Brain microvascular endothelial cell (primary cell): ENCODE measurements at regions not wholly inside any gene's neighbourhood (a gene's known extent, or its start where the extent isn't known, plus 50 kb on each side); places are given as distances from the start of the nearest gene placed in this dataset.

Experiments used
- DNase-seq: peaks from one replicate; pipeline ENCODE4 v3.0.0-alpha.2; 2020
- H3K27ac ChIP-seq: fragments of 250-450 bp; sonication (Bioruptor Pico); 2 replicates; pipeline ENCODE4 v1.5.1; 2020; ENCODE audit warnings: mild to moderate bottlenecking, moderate library complexity
- H3K27me3 ChIP-seq: fragments of 250-450 bp; sonication (Bioruptor Pico); replicated peaks from 2 replicates; pipeline ENCODE4 v1.5.1; 2020; ENCODE audit warnings: mild to moderate bottlenecking
- H3K36me3 ChIP-seq: fragments of 250-450 bp; sonication (Bioruptor Pico); replicated peaks from 2 replicates; pipeline ENCODE4 v1.5.1; 2020; ENCODE audit warnings: mild to moderate bottlenecking
- H3K4me3 ChIP-seq: 2 replicates; pipeline ENCODE4 v1.5.1; 2011; ENCODE audit warnings: low read depth, mild to moderate bottlenecking, control low read depth, low read length, moderate library complexity
- in situ Hi-C: cut with HindIII; loops from 2 replicates; pipeline ENCODE4 v1.10.0; 2017; ENCODE audit warnings: low sequenced_read_pairs, low pct_ligation_motif_present
- TF ChIP-seq, protein P1 (sequence below): IDR thresholded peaks from 2 replicates; pipeline ENCODE4 v1.5.1; 2011; ENCODE audit warnings: low read depth, mild to moderate bottlenecking, moderate library complexity, low read length, control low read depth, inconsistent platforms; ENCODE audit errors: missing control alignments

DNA sequence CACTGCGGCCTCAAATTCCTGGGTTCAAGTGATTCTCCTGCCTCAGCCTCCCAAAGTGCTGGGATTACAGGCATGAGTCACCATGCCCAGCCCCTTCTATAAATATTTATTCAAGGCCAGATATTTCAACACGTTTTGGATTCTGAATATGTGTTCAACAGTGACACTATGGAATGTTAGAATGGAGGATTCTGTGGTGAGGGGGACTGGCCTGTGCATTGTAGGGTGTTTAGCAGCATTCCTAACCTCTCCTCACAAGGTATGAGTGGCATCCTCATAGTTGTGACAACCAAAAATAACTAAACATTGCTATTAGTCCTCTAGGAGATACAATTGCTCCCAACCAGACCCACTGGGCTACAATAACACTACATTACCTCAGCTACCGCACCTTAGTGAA is 104.0 kb upstream of the ATP10A start:
- in situ Hi-C loops: no loop called here
- TF ChIP-seq, protein P1, sequence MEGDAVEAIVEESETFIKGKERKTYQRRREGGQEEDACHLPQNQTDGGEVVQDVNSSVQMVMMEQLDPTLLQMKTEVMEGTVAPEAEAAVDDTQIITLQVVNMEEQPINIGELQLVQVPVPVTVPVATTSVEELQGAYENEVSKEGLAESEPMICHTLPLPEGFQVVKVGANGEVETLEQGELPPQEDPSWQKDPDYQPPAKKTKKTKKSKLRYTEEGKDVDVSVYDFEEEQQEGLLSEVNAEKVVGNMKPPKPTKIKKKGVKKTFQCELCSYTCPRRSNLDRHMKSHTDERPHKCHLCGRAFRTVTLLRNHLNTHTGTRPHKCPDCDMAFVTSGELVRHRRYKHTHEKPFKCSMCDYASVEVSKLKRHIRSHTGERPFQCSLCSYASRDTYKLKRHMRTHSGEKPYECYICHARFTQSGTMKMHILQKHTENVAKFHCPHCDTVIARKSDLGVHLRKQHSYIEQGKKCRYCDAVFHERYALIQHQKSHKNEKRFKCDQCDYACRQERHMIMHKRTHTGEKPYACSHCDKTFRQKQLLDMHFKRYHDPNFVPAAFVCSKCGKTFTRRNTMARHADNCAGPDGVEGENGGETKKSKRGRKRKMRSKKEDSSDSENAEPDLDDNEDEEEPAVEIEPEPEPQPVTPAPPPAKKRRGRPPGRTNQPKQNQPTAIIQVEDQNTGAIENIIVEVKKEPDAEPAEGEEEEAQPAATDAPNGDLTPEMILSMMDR: no peak

GRCh38 chr15:25965326-25965725 is 102.2 kb upstream of the ATP10A start:
- in situ Hi-C loops: no loop called here
- Histone ChIP-seq H3K4me3 (no peak overlapping the region), H3K27me3 (no peaks in the 10 kb centered on the region), H3K36me3 (no peaks in the 10 kb centered on the region), H3K27ac (no peak overlapping the region)
- DNase-seq: no peak
- TF ChIP-seq, protein P1: no peak

More for the DNA sequence above, 104.0 kb upstream of the ATP10A start:
- Histone ChIP-seq H3K36me3 (no peaks in the 10 kb centered on the region), H3K27me3 (no peaks in the 10 kb centered on the region), H3K4me3 (no peak overlapping the region), H3K27ac (no peak overlapping the region)
- DNase-seq: no peak

DNA sequence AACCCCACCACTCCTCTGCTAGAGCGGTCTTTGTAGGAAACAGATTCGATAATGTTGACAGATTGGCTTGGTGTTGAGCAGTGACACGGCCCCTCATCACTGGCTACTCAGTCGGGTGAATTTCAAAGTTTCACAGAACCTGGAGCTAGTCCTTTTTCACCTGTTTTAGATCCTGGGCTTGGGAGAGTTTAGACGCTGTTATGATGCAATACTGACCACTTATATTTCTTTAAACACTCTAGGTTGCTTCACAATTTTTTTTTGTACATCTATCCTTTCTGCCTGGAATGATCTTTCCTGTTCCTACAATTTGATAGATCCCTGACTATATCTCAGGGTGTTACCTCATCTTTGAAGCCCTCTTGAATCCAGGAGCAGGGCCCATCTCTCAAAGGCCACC is 97.1 kb upstream of the ATP10A start:
- Histone ChIP-seq H3K27ac (no peak overlapping the region), H3K36me3 (no peaks in the 10 kb centered on the region), H3K27me3 (no peaks in the 10 kb centered on the region), H3K4me3 (no peak overlapping the region)
- no peak for DNase-seq
- in situ Hi-C loops: no loop called here
- TF ChIP-seq, protein P1: no peak

- Histone ChIP-seq H3K27ac (no peak overlapping the region), H3K36me3 (no peaks in the 10 kb centered on the region), H3K27me3 (no peaks in the 10 kb centered on the region), H3K4me3 (no peak overlapping the region)
- no peak for DNase-seq
- in situ Hi-C loops: no loop called here
- TF ChIP-seq, protein P1: no peak
Observed at GRCh38 chr15:25959100-25959499, 96.0 kb upstream of the ATP10A start.

- no peak for DNase-seq
- H3K36me3 ChIP-seq: no peaks in the 10 kb centered on the region
- no peak overlapping the region for H3K27ac ChIP-seq
- no peaks in the 10 kb centered on the region for H3K27me3 ChIP-seq
- TF ChIP-seq, protein P1: no peak
- in situ Hi-C loops: no loop called here
- no peak overlapping the region for H3K4me3 ChIP-seq
Observed at GRCh38 chr15:25955628-25956027, 92.5 kb upstream of the ATP10A start.

DNA sequence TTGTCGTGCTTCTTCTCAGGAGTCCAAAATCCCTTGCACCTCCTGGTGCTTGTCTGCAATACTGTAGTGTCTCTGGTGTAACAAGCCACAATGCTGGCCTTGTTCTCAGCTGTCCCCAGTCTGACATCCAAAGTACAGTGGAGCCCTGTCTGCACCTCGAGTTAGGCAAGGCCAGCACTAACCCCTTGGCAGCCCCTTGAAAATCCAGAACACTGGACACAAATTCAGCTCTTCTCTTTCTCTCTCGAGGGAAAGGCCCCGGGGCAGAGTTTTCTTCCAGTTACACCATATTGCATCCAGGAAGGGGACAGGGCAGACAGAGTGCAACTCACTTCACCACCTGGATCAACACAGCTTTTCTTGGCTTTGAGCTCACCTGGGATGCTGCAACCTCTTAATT is 91.3 kb upstream of the ATP10A start:
- H3K4me3 ChIP-seq: no peak overlapping the region
- no peak overlapping the region for H3K27ac ChIP-seq
- H3K36me3 ChIP-seq: no peaks in the 10 kb centered on the region
- H3K27me3 ChIP-seq: no peaks in the 10 kb centered on the region
- no peak for DNase-seq
- in situ Hi-C loops: no loop called here
- TF ChIP-seq, protein P1: no peak
